ENCODE measurements at regions not wholly inside any gene's neighbourhood (a gene's known extent, or its start where the extent isn't known, plus 50 kb on each side); places are given as distances from the start of the nearest gene placed in this dataset.

DNA sequence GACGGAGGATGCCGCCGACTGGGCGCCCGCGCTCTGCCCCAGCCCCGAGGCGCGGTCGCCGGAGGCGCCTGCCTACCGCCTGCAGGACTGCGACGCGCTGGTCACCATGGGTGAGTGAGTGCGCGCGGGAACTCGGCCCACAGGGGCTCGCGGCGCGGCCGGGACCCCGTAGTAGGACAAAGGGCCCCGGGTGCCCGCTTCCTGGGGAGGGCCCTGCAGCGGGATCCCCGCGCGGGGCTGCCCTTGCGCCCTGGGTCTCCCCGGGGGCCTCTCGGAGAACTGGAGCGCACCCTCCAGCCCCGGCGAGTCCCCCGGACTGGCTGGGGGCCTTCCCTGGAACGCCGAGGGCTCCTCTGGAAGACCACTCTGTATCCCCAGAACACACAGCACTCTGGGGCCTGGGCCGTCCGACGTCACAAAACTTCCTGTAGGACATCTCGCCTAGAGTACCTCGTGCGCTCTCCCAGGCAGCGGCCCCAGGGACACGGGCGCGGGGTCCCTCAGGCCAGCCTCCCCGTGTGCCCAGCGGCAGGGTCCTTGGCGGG is 362.9 kb upstream of the AMELY start:
- ATAC-seq = no peak
- WGBS, 2 donors (ENCODE audit: low coverage in 1 of 2) = no CpG with 5 or more reads among the region's 54 CpGs
- Histone ChIP-seq H3K9me3 (no peaks in the 10 kb centered on the region), H3K4me1 (peaks cover 0 to 6% (median 0%) of the 10 kb centered on the region in 3 donors), H3K4me3 (peak overlapping the region; percentile 61 to 73), H3K27ac (peak overlapping the region in 2 of 4 donors; percentile 16 to 83), H3K36me3 (no peaks in the 10 kb centered on the region), H3K27me3 (no peaks in the 10 kb centered on the region)
- TF ChIP-seq POLR2AphosphoS5 (IDR thresholded peaks at IDR 0.05) (no peak), EP300 (IDR thresholded peaks at IDR 0.05) (no peak), POLR2A (IDR thresholded peaks at IDR 0.05) (no peak)
- TF ChIP-seq, protein P1, sequence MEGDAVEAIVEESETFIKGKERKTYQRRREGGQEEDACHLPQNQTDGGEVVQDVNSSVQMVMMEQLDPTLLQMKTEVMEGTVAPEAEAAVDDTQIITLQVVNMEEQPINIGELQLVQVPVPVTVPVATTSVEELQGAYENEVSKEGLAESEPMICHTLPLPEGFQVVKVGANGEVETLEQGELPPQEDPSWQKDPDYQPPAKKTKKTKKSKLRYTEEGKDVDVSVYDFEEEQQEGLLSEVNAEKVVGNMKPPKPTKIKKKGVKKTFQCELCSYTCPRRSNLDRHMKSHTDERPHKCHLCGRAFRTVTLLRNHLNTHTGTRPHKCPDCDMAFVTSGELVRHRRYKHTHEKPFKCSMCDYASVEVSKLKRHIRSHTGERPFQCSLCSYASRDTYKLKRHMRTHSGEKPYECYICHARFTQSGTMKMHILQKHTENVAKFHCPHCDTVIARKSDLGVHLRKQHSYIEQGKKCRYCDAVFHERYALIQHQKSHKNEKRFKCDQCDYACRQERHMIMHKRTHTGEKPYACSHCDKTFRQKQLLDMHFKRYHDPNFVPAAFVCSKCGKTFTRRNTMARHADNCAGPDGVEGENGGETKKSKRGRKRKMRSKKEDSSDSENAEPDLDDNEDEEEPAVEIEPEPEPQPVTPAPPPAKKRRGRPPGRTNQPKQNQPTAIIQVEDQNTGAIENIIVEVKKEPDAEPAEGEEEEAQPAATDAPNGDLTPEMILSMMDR (IDR thresholded peaks at IDR 0.05) = no peak

DNA sequence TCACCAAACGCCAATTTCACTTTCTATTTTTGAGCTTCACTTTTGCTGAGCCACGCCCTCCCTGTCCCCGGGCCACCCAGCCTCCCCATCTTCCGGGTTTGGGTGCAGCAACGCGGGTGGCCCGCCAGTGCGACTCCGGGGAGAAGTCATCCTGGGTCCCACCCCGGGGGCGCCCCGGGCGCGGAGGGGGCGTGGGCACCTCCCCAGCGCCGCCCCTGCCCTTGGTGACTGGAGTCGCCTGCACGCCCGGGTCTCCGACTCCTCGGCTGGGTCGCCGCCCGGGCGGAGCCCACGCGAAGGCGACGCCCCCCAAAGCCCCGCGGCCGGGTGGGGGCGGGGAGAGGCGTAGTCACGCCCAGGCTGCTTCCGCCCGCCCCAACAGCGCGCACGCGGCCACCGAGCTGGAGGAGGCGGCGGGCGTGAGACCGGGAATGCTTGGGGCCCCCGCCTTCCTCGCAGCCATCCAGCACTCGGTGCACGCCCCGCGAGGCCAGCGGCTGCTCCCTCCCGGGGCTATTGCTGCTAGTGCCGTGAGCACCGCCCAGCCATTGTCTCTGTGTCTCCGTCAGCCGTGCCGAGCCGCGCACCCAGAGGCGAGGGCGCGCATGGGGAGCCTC is 362.1 kb upstream of the AMELY start:
- TF ChIP-seq EP300 (IDR thresholded peaks at IDR 0.05) (no peak), POLR2A (IDR thresholded peaks at IDR 0.05) (no peak), POLR2AphosphoS5 (IDR thresholded peaks at IDR 0.05) (no peak)
- TF ChIP-seq, protein P1 (IDR thresholded peaks at IDR 0.05) = no peak
- peak overlapping the region in 2 of 4 donors; percentile 16 to 83 for H3K27ac ChIP-seq
- no peaks in the 10 kb centered on the region for H3K36me3 ChIP-seq
- no peak for ATAC-seq
- H3K4me3 ChIP-seq = peak overlapping the region; percentile 61 to 73
- no peaks in the 10 kb centered on the region for H3K9me3 ChIP-seq
- peaks cover 0 to 6% (median 0%) of the 10 kb centered on the region in 3 donors for H3K4me1 ChIP-seq
- WGBS, 2 donors (ENCODE audit: low coverage in 1 of 2) = 0% methylated on average over 1 of the region's 65 CpGs; no CpG with 5 or more reads in 1 of the 2 donors
- no peaks in the 10 kb centered on the region for H3K27me3 ChIP-seq

DNA sequence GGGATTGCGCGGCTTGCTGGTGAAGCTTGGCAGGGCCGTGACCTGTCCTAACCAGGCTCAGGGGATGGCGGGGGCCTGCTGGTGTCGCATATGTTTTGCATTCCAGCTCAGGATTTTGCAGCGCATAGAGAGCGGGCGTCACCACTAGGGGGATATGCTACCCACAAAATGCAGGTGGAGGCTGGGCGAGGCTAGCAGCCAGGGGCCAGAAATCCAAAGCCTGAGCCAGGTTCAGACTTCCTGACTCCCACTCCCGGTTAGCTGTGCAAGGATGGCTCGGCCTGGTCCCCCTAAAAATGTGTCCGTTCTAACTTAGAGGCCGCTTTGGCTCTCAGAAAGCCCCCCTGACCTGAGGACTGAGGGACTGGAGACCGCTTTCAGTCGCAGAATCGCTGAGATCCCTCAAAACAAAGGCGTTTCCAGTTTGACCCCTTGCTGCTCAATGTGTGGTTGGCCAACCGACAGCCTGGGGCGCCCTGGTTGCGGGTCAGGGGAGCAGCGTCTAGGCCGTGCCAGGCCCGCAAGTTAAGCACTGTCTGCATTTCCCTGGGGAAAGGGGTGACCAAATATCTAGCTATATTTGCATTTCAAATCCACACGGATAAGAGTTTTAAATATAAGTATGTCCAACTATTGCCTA is 361.1 kb upstream of the AMELY start:
- ATAC-seq = no peak
- no peaks in the 10 kb centered on the region for H3K27me3 ChIP-seq
- peaks cover 0 to 6% (median 0%) of the 10 kb centered on the region in 3 donors for H3K4me1 ChIP-seq
- H3K36me3 ChIP-seq = no peaks in the 10 kb centered on the region
- no peaks in the 10 kb centered on the region for H3K9me3 ChIP-seq
- TF ChIP-seq POLR2AphosphoS5 (IDR thresholded peaks at IDR 0.05) (no peak), POLR2A (IDR thresholded peaks at IDR 0.05) (no peak), EP300 (IDR thresholded peaks at IDR 0.05) (no peak)
- TF ChIP-seq, protein P1 (IDR thresholded peaks at IDR 0.05) = peak in 2 of 4 experiments; percentile 47
- H3K27ac ChIP-seq = peak overlapping the region in 1 of 4 donors; percentile 83
- H3K4me3 ChIP-seq = peak overlapping the region; percentile 61 to 73
- WGBS, 2 donors (ENCODE audit: low coverage in 1 of 2) = 0% methylated on average over 1 of the region's 24 CpGs; no CpG with 5 or more reads in 1 of the 2 donors

DNA sequence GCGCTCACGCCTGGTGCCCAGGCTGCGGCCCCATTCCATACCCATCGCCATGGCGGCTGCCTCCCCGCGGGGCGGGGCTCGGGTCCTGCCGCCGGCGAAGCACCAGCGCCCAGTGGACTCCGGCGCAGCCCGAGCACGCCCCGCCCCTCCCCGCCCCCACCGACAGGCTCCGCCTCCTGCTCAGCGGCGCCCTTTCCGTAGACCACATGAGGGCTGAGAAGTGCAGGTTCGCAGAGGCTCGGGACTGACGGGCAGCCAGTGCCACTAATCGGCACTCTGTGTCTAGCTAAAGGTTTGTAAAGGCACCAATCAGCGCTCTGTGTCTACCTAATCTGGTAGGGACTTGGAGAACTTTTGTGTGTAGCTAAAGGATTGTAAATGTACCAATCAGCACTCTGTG is 352.2 kb upstream of the AMELY start:
- WGBS, 2 donors (ENCODE audit: low coverage in 1 of 2) = no CpG with 5 or more reads among the region's 29 CpGs
- ATAC-seq = no peak
- no peaks in the 10 kb centered on the region for H3K9me3 ChIP-seq
- no peaks in the 10 kb centered on the region for H3K27me3 ChIP-seq
- H3K4me1 ChIP-seq = no peaks in the 10 kb centered on the region
- H3K4me3 ChIP-seq = no peak overlapping the region
- no peak for TF ChIP-seq POLR2A (IDR thresholded peaks at IDR 0.05)
- H3K27ac ChIP-seq = no peak overlapping the region
- no peaks in the 10 kb centered on the region for H3K36me3 ChIP-seq

DNA sequence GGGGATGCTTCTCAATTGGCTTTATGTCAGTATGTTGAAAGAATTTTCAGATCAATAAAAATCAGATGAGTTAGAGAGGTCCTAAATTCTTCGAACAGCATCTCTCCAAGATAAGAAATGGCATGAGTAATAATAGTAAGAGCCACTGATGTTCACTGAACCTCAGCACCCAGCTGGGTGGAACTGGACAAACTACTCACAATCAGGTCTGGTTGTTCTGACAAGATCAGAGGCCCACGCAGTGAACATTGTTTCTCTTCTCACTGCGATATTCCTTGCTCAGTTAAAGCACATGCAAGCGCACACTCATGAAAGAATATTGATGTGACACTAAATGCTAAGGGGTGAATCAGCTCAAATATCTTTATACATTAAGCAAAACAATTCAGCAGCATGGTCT is 351.0 kb upstream of the AMELY start:
- WGBS, 2 donors (ENCODE audit: low coverage in 1 of 2) = 78% methylated on average over 3 of the region's 4 CpGs; no CpG with 5 or more reads in 1 of the 2 donors
- no peaks in the 10 kb centered on the region for H3K9me3 ChIP-seq
- ATAC-seq = no peak
- H3K27me3 ChIP-seq = no peaks in the 10 kb centered on the region
- H3K4me3 ChIP-seq = no peak overlapping the region
- H3K4me1 ChIP-seq = no peaks in the 10 kb centered on the region
- TF ChIP-seq EP300 (IDR thresholded peaks at IDR 0.05) = no peak
- no peak for TF ChIP-seq POLR2A (IDR thresholded peaks at IDR 0.05)
- TF ChIP-seq POLR2AphosphoS5 (IDR thresholded peaks at IDR 0.05) = no peak
- TF ChIP-seq, protein P1 (IDR thresholded peaks at IDR 0.05) = no peak
- H3K27ac ChIP-seq = no peak overlapping the region
- H3K36me3 ChIP-seq = no peaks in the 10 kb centered on the region
